Activated CD8-positive, alpha-beta T cell treated with anti-CD3 and anti-CD28 coated beads for 36 hours (primary cell): ENCODE measurements at regions not wholly inside any gene's neighbourhood (a gene's known extent, or its start where the extent isn't known, plus 50 kb on each side); places are given as distances from the start of the nearest gene placed in this dataset.

Experiments
- ATAC-seq: fragments of 200-7000 bp; cut with Tn5 transposase; one replicate; pipeline ENCODE4 v1.10.0; 2021; ENCODE audit warnings: mild to moderate bottlenecking, moderate library complexity
- CTCF ChIA-PET: fragments of 350-600 bp; sonication (Branson Sonifier 250); formaldehyde crosslinking; loops from one replicate; lab custom pipeline; 2021; ENCODE audit warnings: antibody characterized with exemption; lab: Charles Lee
- POLR2A ChIA-PET: fragments of 350-600 bp; sonication (Branson Sonifier 250); formaldehyde crosslinking; loops from one replicate; lab custom pipeline; 2021; ENCODE audit warnings: antibody characterized with exemption; lab: Charles Lee
- DNase-seq: peaks from one replicate; pipeline ENCODE4 v3.0.0-alpha.2; 2020
- H3K27ac Mint-ChIP-seq: one replicate; pipeline ENCODE4 v1.8.0; 2021; ENCODE audit warnings: mild to moderate bottlenecking, mixed read lengths
- H3K27me3 Mint-ChIP-seq: one replicate; pipeline ENCODE4 v1.8.0; 2021; ENCODE audit warnings: mixed read lengths
- H3K36me3 Mint-ChIP-seq: one replicate; pipeline ENCODE4 v1.8.0; 2021; ENCODE audit warnings: low read depth, mixed read lengths
- H3K4me1 Mint-ChIP-seq: one replicate; pipeline ENCODE4 v1.8.0; 2021; ENCODE audit warnings: low read depth, mixed read lengths
- H3K4me3 Mint-ChIP-seq: one replicate; pipeline ENCODE4 v1.8.0; 2021; ENCODE audit warnings: mild to moderate bottlenecking, moderate library complexity, mixed read lengths
- H3K9me3 Mint-ChIP-seq: one replicate; pipeline ENCODE4 v1.8.0; 2021; ENCODE audit warnings: mixed read lengths
- intact Hi-C: fragments of 100-400 bp; cut with micrococcal nuclease; formaldehyde crosslinking; loops from one replicate; pipeline ENCODE4 v1.10.0; 2022
- TF ChIP-seq, protein P1 (sequence below): fragments of 200-600 bp; IDR thresholded peaks from one replicate; pipeline ENCODE4 v1.8.0; 2022; ENCODE audit warnings: antibody characterized with exemption, mild to moderate bottlenecking

- no peak overlapping the region for H3K27ac Mint-ChIP-seq
- H3K4me3 Mint-ChIP-seq, result no peak overlapping the region
- no peaks in the 10 kb centered on the region for H3K9me3 Mint-ChIP-seq
- peaks cover 3% of the 10 kb centered on the region for H3K27me3 Mint-ChIP-seq
- ATAC-seq (no peak), DNase-seq (no peak)
- CTCF ChIA-PET, result no interaction called here
- no peaks in the 10 kb centered on the region for H3K36me3 Mint-ChIP-seq
- intact Hi-C loops, result no loop called here
- H3K4me1 Mint-ChIP-seq, result peaks cover 4% of the 10 kb centered on the region
- POLR2A ChIA-PET, result no interaction called here
- TF ChIP-seq, protein P1, sequence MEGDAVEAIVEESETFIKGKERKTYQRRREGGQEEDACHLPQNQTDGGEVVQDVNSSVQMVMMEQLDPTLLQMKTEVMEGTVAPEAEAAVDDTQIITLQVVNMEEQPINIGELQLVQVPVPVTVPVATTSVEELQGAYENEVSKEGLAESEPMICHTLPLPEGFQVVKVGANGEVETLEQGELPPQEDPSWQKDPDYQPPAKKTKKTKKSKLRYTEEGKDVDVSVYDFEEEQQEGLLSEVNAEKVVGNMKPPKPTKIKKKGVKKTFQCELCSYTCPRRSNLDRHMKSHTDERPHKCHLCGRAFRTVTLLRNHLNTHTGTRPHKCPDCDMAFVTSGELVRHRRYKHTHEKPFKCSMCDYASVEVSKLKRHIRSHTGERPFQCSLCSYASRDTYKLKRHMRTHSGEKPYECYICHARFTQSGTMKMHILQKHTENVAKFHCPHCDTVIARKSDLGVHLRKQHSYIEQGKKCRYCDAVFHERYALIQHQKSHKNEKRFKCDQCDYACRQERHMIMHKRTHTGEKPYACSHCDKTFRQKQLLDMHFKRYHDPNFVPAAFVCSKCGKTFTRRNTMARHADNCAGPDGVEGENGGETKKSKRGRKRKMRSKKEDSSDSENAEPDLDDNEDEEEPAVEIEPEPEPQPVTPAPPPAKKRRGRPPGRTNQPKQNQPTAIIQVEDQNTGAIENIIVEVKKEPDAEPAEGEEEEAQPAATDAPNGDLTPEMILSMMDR, result no peak
Observed at GRCh38 chr3:72087420-72087819, 302.5 kb upstream of the PROK2 start.

- Mint-ChIP-seq H3K27ac (no peak overlapping the region), H3K36me3 (no peaks in the 10 kb centered on the region), H3K27me3 (peaks cover 1% of the 10 kb centered on the region), H3K4me3 (no peak overlapping the region), H3K9me3 (no peaks in the 10 kb centered on the region), H3K4me1 (peaks cover 6% of the 10 kb centered on the region)
- DNase-seq (no peak), ATAC-seq (no peak)
- CTCF ChIA-PET, result no interaction called here
- TF ChIP-seq, protein P1, result no peak
- POLR2A ChIA-PET, result no interaction called here
- intact Hi-C loops, result no loop called here
Observed at GRCh38 chr3:72086743-72087087, 301.8 kb upstream of the PROK2 start.

DNA sequence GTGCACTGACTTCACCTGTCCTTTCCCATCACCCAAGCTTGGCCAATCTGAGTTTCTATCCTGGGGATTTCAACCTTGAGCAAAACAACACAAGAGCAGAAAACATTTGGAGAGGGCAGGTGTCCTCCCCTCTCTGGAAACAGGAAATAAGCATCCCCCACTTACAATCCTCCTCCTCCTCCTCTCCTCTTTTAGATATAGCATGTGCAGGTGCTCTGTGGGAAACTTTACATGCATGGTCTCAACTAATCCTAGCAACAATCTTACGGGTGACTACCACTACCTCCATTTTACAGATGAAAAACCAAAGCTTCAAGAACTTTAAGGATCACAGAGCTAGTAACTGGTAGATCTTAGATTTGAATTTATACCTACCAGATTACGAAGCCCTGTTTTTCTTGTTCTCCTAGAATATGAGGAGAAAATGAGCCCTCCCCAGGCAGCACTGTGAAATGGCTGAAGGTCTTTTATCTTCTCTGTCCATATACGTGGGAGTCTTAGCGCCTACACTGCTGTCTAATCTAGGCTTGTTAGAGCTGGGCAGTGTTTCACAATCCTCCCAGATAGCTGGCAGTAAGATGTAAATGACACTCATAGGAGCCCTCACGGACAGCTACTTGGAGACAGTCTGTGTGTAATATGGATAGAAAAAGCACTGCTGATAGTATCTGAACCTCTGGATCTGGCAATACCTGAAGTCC is 301.2 kb upstream of the PROK2 start:
- peaks cover 1% of the 10 kb centered on the region for H3K27me3 Mint-ChIP-seq
- H3K4me1 Mint-ChIP-seq, result peaks cover 6% of the 10 kb centered on the region
- POLR2A ChIA-PET, result no interaction called here
- no peaks in the 10 kb centered on the region for H3K9me3 Mint-ChIP-seq
- intact Hi-C loops, result no loop called here
- DNase-seq (no peak), ATAC-seq (no peak)
- CTCF ChIA-PET, result no interaction called here
- no peaks in the 10 kb centered on the region for H3K36me3 Mint-ChIP-seq
- H3K4me3 Mint-ChIP-seq, result no peak overlapping the region
- H3K27ac Mint-ChIP-seq, result no peak overlapping the region
- TF ChIP-seq, protein P1, result no peak

DNA sequence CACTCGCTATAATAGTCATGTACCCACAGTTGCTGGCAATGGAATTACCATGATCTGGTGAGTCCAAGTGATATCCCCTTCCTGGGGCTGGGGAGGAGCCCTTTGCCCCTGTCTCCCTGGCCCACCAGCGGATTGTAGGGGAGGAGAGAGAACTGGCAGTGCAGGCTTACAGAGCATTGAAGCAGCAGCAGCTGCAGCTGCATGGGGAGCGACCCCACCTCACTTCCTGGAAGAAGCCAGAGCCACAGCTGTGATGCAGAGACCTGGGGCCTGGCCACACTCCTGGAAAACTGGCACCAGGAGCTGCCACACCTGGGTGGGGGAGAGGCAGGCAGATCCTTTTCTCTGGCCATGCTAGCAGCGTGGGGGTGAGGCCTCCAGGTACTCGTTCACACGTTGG is 300.1 kb upstream of the PROK2 start:
- H3K27me3 Mint-ChIP-seq, result peaks cover 1% of the 10 kb centered on the region
- TF ChIP-seq, protein P1, result no peak
- CTCF ChIA-PET, result no interaction called here
- H3K4me1 Mint-ChIP-seq, result peaks cover 6% of the 10 kb centered on the region
- H3K36me3 Mint-ChIP-seq, result no peaks in the 10 kb centered on the region
- no peak overlapping the region for H3K4me3 Mint-ChIP-seq
- H3K27ac Mint-ChIP-seq, result no peak overlapping the region
- ATAC-seq (no peak), DNase-seq (no peak)
- intact Hi-C loops, result no loop called here
- no peaks in the 10 kb centered on the region for H3K9me3 Mint-ChIP-seq
- POLR2A ChIA-PET, result no interaction called here

- no peak overlapping the region for H3K27ac Mint-ChIP-seq
- H3K4me1 Mint-ChIP-seq, result peaks cover 16% of the 10 kb centered on the region
- no peaks in the 10 kb centered on the region for H3K36me3 Mint-ChIP-seq
- intact Hi-C loops, result no loop called here
- H3K4me3 Mint-ChIP-seq, result no peak overlapping the region
- DNase-seq, result no peak
- CTCF ChIA-PET, result no interaction called here
- peaks cover 4% of the 10 kb centered on the region for H3K27me3 Mint-ChIP-seq
- TF ChIP-seq, protein P1, result no peak
- H3K9me3 Mint-ChIP-seq, result no peaks in the 10 kb centered on the region
- ATAC-seq, result no peak
- POLR2A ChIA-PET, result no interaction called here
Observed at GRCh38 chr3:72082776-72083462, 298.0 kb upstream of the PROK2 start.
